ENCODE measurements at regions not wholly inside any gene's neighbourhood (a gene's known extent, or its start where the extent isn't known, plus 50 kb on each side); places are given as distances from the start of the nearest gene placed in this dataset.

GRCh38 chr12:90712671-90713070 is 242.3 kb downstream of the CCER1 start:
- TF ChIP-seq EZH2 (IDR thresholded peaks at IDR 0.05; ENCODE audit: borderline replicate concordance, low read depth, low read length, severe bottlenecking): no peak
- no peak for ATAC-seq (ENCODE audit: insufficient read depth, low read depth)
- Histone ChIP-seq H3K79me2 (ENCODE audit: insufficient read depth, low read length) (no peaks in the 10 kb centered on the region), H3K9me3 (ENCODE audit: insufficient read depth, low read length, severe bottlenecking) (no peaks in the 10 kb centered on the region), H3K4me3 (ENCODE audit: low read depth in 1 of 2, low read length in 2 of 2) (no peak overlapping the region), H3K27ac (ENCODE audit: low read length) (no peak overlapping the region), H2AFZ (ENCODE audit: low read depth, low read length) (no peak overlapping the region), H4K20me1 (ENCODE audit: insufficient read depth, low read length) (no peaks in the 10 kb centered on the region), H3K9ac (ENCODE audit: low read depth, low read length) (no peak overlapping the region), H3K4me2 (ENCODE audit: insufficient read depth, low read length) (no peak overlapping the region), H3K4me1 (ENCODE audit: insufficient read depth, low read length) (no peaks in the 10 kb centered on the region), H3K27me3 (ENCODE audit: insufficient read depth, low read length, poor library complexity) (no peaks in the 10 kb centered on the region), H3K36me3 (ENCODE audit: insufficient read depth, low read length) (no peaks in the 10 kb centered on the region)
- no peak for DNase-seq

GRCh38 chr12:90710711-90711110 is 244.3 kb downstream of the CCER1 start:
- no peak overlapping the region for H3K4me2 ChIP-seq (ENCODE audit: insufficient read depth, low read length)
- no peak overlapping the region for H3K27ac ChIP-seq (ENCODE audit: low read length)
- no peak overlapping the region for H3K9ac ChIP-seq (ENCODE audit: low read depth, low read length)
- no peaks in the 10 kb centered on the region for H3K4me1 ChIP-seq (ENCODE audit: insufficient read depth, low read length)
- no peak overlapping the region for H2AFZ ChIP-seq (ENCODE audit: low read depth, low read length)
- no peaks in the 10 kb centered on the region for H3K79me2 ChIP-seq (ENCODE audit: insufficient read depth, low read length)
- ATAC-seq (ENCODE audit: insufficient read depth, low read depth): no peak
- DNase-seq: no peak
- no peaks in the 10 kb centered on the region for H4K20me1 ChIP-seq (ENCODE audit: insufficient read depth, low read length)
- TF ChIP-seq EZH2 (IDR thresholded peaks at IDR 0.05; ENCODE audit: borderline replicate concordance, low read depth, low read length, severe bottlenecking) (no peak), CTCF (IDR thresholded peaks at IDR 0.05; ENCODE audit: borderline replicate concordance, extremely low read depth, low read length, poor library complexity, severe bottlenecking) (no peak)
- no peaks in the 10 kb centered on the region for H3K36me3 ChIP-seq (ENCODE audit: insufficient read depth, low read length)
- no peak overlapping the region for H3K4me3 ChIP-seq (ENCODE audit: low read depth in 1 of 2, low read length in 2 of 2)
- no peaks in the 10 kb centered on the region for H3K9me3 ChIP-seq (ENCODE audit: insufficient read depth, low read length, severe bottlenecking)
- no peaks in the 10 kb centered on the region for H3K27me3 ChIP-seq (ENCODE audit: insufficient read depth, low read length, poor library complexity)

GRCh38 chr12:90706036-90706435 is 248.9 kb downstream of the CCER1 start:
- Histone ChIP-seq H3K27ac (ENCODE audit: low read length) (no peak overlapping the region), H3K4me2 (ENCODE audit: insufficient read depth, low read length) (no peak overlapping the region), H4K20me1 (ENCODE audit: insufficient read depth, low read length) (no peaks in the 10 kb centered on the region), H3K79me2 (ENCODE audit: insufficient read depth, low read length) (no peaks in the 10 kb centered on the region), H3K27me3 (ENCODE audit: insufficient read depth, low read length, poor library complexity) (no peaks in the 10 kb centered on the region), H3K4me3 (ENCODE audit: low read depth in 1 of 2, low read length in 2 of 2) (no peak overlapping the region), H3K4me1 (ENCODE audit: insufficient read depth, low read length) (no peaks in the 10 kb centered on the region), H3K9me3 (ENCODE audit: insufficient read depth, low read length, severe bottlenecking) (no peaks in the 10 kb centered on the region), H3K9ac (ENCODE audit: low read depth, low read length) (no peak overlapping the region), H2AFZ (ENCODE audit: low read depth, low read length) (no peak overlapping the region), H3K36me3 (ENCODE audit: insufficient read depth, low read length) (no peaks in the 10 kb centered on the region)
- no peak for DNase-seq
- no peak for ATAC-seq (ENCODE audit: insufficient read depth, low read depth)
- TF ChIP-seq EZH2 (IDR thresholded peaks at IDR 0.05; ENCODE audit: borderline replicate concordance, low read depth, low read length, severe bottlenecking) (no peak), CTCF (IDR thresholded peaks at IDR 0.05; ENCODE audit: borderline replicate concordance, extremely low read depth, low read length, poor library complexity, severe bottlenecking) (no peak)

GRCh38 chr12:90695415-90695814 is 259.6 kb downstream of the CCER1 start:
- H2AFZ ChIP-seq (ENCODE audit: low read depth, low read length): no peak overlapping the region

More at GRCh38 chr12:90695415-90695814, 259.6 kb downstream of the CCER1 start:
- DNase-seq (no peak), ATAC-seq (ENCODE audit: insufficient read depth, low read depth) (no peak)
- Histone ChIP-seq H3K4me3 (ENCODE audit: low read depth in 1 of 2, low read length in 2 of 2) (no peak overlapping the region), H3K9me3 (ENCODE audit: insufficient read depth, low read length, severe bottlenecking) (no peaks in the 10 kb centered on the region), H3K79me2 (ENCODE audit: insufficient read depth, low read length) (no peaks in the 10 kb centered on the region), H3K9ac (ENCODE audit: low read depth, low read length) (no peak overlapping the region), H4K20me1 (ENCODE audit: insufficient read depth, low read length) (no peaks in the 10 kb centered on the region), H3K27me3 (ENCODE audit: insufficient read depth, low read length, poor library complexity) (no peaks in the 10 kb centered on the region), H3K27ac (ENCODE audit: low read length) (no peak overlapping the region), H3K4me1 (ENCODE audit: insufficient read depth, low read length) (no peaks in the 10 kb centered on the region), H3K4me2 (ENCODE audit: insufficient read depth, low read length) (no peak overlapping the region), H3K36me3 (ENCODE audit: insufficient read depth, low read length) (no peaks in the 10 kb centered on the region)
- TF ChIP-seq CTCF (IDR thresholded peaks at IDR 0.05; ENCODE audit: borderline replicate concordance, extremely low read depth, low read length, poor library complexity, severe bottlenecking) (no peak), EZH2 (IDR thresholded peaks at IDR 0.05; ENCODE audit: borderline replicate concordance, low read depth, low read length, severe bottlenecking) (no peak)
